ENCODE measurements at regions not wholly inside any gene's neighbourhood (a gene's known extent, or its start where the extent isn't known, plus 50 kb on each side); places are given as distances from the start of the nearest gene placed in this dataset.

GRCh38 chr2:156647377-156648010, 211.3 kb downstream of the GPD2 start:
- H3K27me3 ChIP-seq (ENCODE audit: insufficient read depth, low read length): no peaks in the 10 kb centered on the region
- H3K4me1 ChIP-seq (ENCODE audit: insufficient read depth, low read length): no peaks in the 10 kb centered on the region
- H3K36me3 ChIP-seq (ENCODE audit: insufficient read depth, low read length): no peaks in the 10 kb centered on the region
- no peak overlapping the region for H2AFZ ChIP-seq (ENCODE audit: low read depth, low read length)
- H3K4me3 ChIP-seq (ENCODE audit: low read length): no peak overlapping the region
- H3K9me3 ChIP-seq (ENCODE audit: low read length): no peaks in the 10 kb centered on the region

GRCh38 chr2:156648522-156648921, 212.3 kb downstream of the GPD2 start:
- Histone ChIP-seq H3K4me3 (ENCODE audit: low read length) (no peak overlapping the region), H3K36me3 (ENCODE audit: insufficient read depth, low read length) (no peaks in the 10 kb centered on the region), H3K4me1 (ENCODE audit: insufficient read depth, low read length) (no peaks in the 10 kb centered on the region), H2AFZ (ENCODE audit: low read depth, low read length) (no peak overlapping the region), H3K9me3 (ENCODE audit: low read length) (no peaks in the 10 kb centered on the region), H3K27me3 (ENCODE audit: insufficient read depth, low read length) (no peaks in the 10 kb centered on the region)

DNA sequence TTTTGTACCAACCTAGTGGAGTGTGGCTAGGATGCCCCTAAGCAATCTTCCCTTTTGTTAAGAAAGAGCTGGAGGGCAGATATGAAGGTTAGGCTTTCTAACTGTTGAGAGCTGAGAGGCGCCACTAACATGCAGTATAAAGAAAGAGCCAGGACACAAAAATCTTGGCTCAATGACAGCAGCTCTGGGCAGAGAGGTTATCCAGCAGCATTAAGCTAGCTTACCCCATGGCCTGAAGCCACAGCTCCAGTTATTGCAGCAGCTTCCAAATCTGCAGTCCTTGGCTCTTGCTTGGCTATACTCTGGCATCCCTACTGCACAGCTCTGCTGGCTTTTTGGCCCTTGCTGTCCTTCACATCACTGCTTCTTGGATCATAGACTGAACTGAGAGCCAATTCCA, 213.4 kb downstream of the GPD2 start:
- no peak overlapping the region for H3K4me3 ChIP-seq (ENCODE audit: low read length)
- no peaks in the 10 kb centered on the region for H3K9me3 ChIP-seq (ENCODE audit: low read length)
- H3K4me1 ChIP-seq (ENCODE audit: insufficient read depth, low read length): no peaks in the 10 kb centered on the region
- H3K27me3 ChIP-seq (ENCODE audit: insufficient read depth, low read length): no peaks in the 10 kb centered on the region
- H3K36me3 ChIP-seq (ENCODE audit: insufficient read depth, low read length): no peaks in the 10 kb centered on the region
- no peak overlapping the region for H2AFZ ChIP-seq (ENCODE audit: low read depth, low read length)

GRCh38 chr2:156652691-156653090, 216.5 kb downstream of the GPD2 start:
- no peak overlapping the region for H2AFZ ChIP-seq (ENCODE audit: low read depth, low read length)
- H3K9me3 ChIP-seq (ENCODE audit: low read length): no peaks in the 10 kb centered on the region
- no peak overlapping the region for H3K4me3 ChIP-seq (ENCODE audit: low read length)
- H3K27me3 ChIP-seq (ENCODE audit: insufficient read depth, low read length): no peaks in the 10 kb centered on the region
- no peaks in the 10 kb centered on the region for H3K4me1 ChIP-seq (ENCODE audit: insufficient read depth, low read length)
- H3K36me3 ChIP-seq (ENCODE audit: insufficient read depth, low read length): no peaks in the 10 kb centered on the region

- Histone ChIP-seq H3K4me1 (ENCODE audit: insufficient read depth, low read length) (no peaks in the 10 kb centered on the region), H3K4me3 (ENCODE audit: low read length) (no peak overlapping the region), H2AFZ (ENCODE audit: low read depth, low read length) (no peak overlapping the region), H3K36me3 (ENCODE audit: insufficient read depth, low read length) (no peaks in the 10 kb centered on the region), H3K27me3 (ENCODE audit: insufficient read depth, low read length) (no peaks in the 10 kb centered on the region), H3K9me3 (ENCODE audit: low read length) (no peaks in the 10 kb centered on the region)
These were observed 217.5 kb downstream of the GPD2 start for GRCh38 chr2:156653675-156654074.

- no peaks in the 10 kb centered on the region for H3K36me3 ChIP-seq (ENCODE audit: insufficient read depth, low read length)
- H3K4me1 ChIP-seq (ENCODE audit: insufficient read depth, low read length): no peaks in the 10 kb centered on the region
- no peaks in the 10 kb centered on the region for H3K9me3 ChIP-seq (ENCODE audit: low read length)
- H2AFZ ChIP-seq (ENCODE audit: low read depth, low read length): no peak overlapping the region
- no peaks in the 10 kb centered on the region for H3K27me3 ChIP-seq (ENCODE audit: insufficient read depth, low read length)
- H3K4me3 ChIP-seq (ENCODE audit: low read length): no peak overlapping the region
These were observed 221.6 kb downstream of the GPD2 start for GRCh38 chr2:156657809-156658208.

GRCh38 chr2:156659694-156660093, 223.5 kb downstream of the GPD2 start:
- no peaks in the 10 kb centered on the region for H3K36me3 ChIP-seq (ENCODE audit: insufficient read depth, low read length)
- H3K4me3 ChIP-seq (ENCODE audit: low read length): no peak overlapping the region
- H3K27me3 ChIP-seq (ENCODE audit: insufficient read depth, low read length): no peaks in the 10 kb centered on the region
- no peak overlapping the region for H2AFZ ChIP-seq (ENCODE audit: low read depth, low read length)
- H3K9me3 ChIP-seq (ENCODE audit: low read length): no peaks in the 10 kb centered on the region
- no peaks in the 10 kb centered on the region for H3K4me1 ChIP-seq (ENCODE audit: insufficient read depth, low read length)

- no peaks in the 10 kb centered on the region for H3K9me3 ChIP-seq (ENCODE audit: low read length)
- no peaks in the 10 kb centered on the region for H3K4me1 ChIP-seq (ENCODE audit: insufficient read depth, low read length)
- no peak overlapping the region for H3K4me3 ChIP-seq (ENCODE audit: low read length)
- no peaks in the 10 kb centered on the region for H3K27me3 ChIP-seq (ENCODE audit: insufficient read depth, low read length)
- H3K36me3 ChIP-seq (ENCODE audit: insufficient read depth, low read length): no peaks in the 10 kb centered on the region
- H2AFZ ChIP-seq (ENCODE audit: low read depth, low read length): no peak overlapping the region
These were observed 227.7 kb downstream of the GPD2 start for GRCh38 chr2:156663757-156664409.

- H2AFZ ChIP-seq (ENCODE audit: low read depth, low read length): no peak overlapping the region
- H3K4me3 ChIP-seq (ENCODE audit: low read length): no peak overlapping the region
- H3K9me3 ChIP-seq (ENCODE audit: low read length): no peaks in the 10 kb centered on the region
- no peaks in the 10 kb centered on the region for H3K27me3 ChIP-seq (ENCODE audit: insufficient read depth, low read length)
- H3K36me3 ChIP-seq (ENCODE audit: insufficient read depth, low read length): no peaks in the 10 kb centered on the region
- no peaks in the 10 kb centered on the region for H3K4me1 ChIP-seq (ENCODE audit: insufficient read depth, low read length)
These were observed 230.1 kb downstream of the GPD2 start for GRCh38 chr2:156666130-156666785.

DNA sequence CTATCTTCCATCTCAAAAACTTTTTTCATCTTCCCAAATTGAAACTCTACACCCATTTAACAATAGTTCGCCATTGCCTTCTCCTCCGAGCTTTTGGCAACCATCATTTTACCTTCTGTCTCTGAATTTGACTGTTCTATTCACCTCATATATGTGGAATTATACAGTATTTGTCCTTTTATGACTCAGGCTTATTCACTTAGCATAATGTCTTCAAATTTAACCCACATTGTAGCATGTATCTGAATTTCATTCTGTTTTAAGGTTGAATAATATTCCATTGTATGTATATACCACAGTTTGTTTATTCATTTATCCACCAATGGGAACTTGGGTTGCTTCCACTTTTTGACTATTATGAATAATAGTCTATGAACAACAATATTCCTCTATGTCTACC, 233.9 kb downstream of the GPD2 start:
- no peaks in the 10 kb centered on the region for H3K9me3 ChIP-seq (ENCODE audit: low read length)
- H2AFZ ChIP-seq (ENCODE audit: low read depth, low read length): no peak overlapping the region
- H3K27me3 ChIP-seq (ENCODE audit: insufficient read depth, low read length): no peaks in the 10 kb centered on the region
- no peak overlapping the region for H3K4me3 ChIP-seq (ENCODE audit: low read length)
- H3K36me3 ChIP-seq (ENCODE audit: insufficient read depth, low read length): no peaks in the 10 kb centered on the region
- no peaks in the 10 kb centered on the region for H3K4me1 ChIP-seq (ENCODE audit: insufficient read depth, low read length)

GRCh38 chr2:156671706-156672361, 235.7 kb downstream of the GPD2 start:
- no peak overlapping the region for H3K4me3 ChIP-seq (ENCODE audit: low read length)
- no peak overlapping the region for H2AFZ ChIP-seq (ENCODE audit: low read depth, low read length)
- H3K36me3 ChIP-seq (ENCODE audit: insufficient read depth, low read length): no peaks in the 10 kb centered on the region
- no peaks in the 10 kb centered on the region for H3K27me3 ChIP-seq (ENCODE audit: insufficient read depth, low read length)
- no peaks in the 10 kb centered on the region for H3K4me1 ChIP-seq (ENCODE audit: insufficient read depth, low read length)
- no peaks in the 10 kb centered on the region for H3K9me3 ChIP-seq (ENCODE audit: low read length)

- Histone ChIP-seq H3K9me3 (ENCODE audit: low read length) (no peaks in the 10 kb centered on the region), H2AFZ (ENCODE audit: low read depth, low read length) (no peak overlapping the region), H3K27me3 (ENCODE audit: insufficient read depth, low read length) (no peaks in the 10 kb centered on the region), H3K36me3 (ENCODE audit: insufficient read depth, low read length) (no peaks in the 10 kb centered on the region), H3K4me1 (ENCODE audit: insufficient read depth, low read length) (no peaks in the 10 kb centered on the region), H3K4me3 (ENCODE audit: low read length) (no peak overlapping the region)
These were observed 236.6 kb downstream of the GPD2 start for GRCh38 chr2:156672556-156673332.

GRCh38 chr2:156673333-156673615, 237.1 kb downstream of the GPD2 start:
- Histone ChIP-seq H2AFZ (ENCODE audit: low read depth, low read length) (no peak overlapping the region), H3K9me3 (ENCODE audit: low read length) (no peaks in the 10 kb centered on the region), H3K4me1 (ENCODE audit: insufficient read depth, low read length) (no peaks in the 10 kb centered on the region), H3K36me3 (ENCODE audit: insufficient read depth, low read length) (no peaks in the 10 kb centered on the region), H3K27me3 (ENCODE audit: insufficient read depth, low read length) (no peaks in the 10 kb centered on the region), H3K4me3 (ENCODE audit: low read length) (no peak overlapping the region)

Data from neuron (in vitro differentiated cells).